ENCODE measurements at regions not wholly inside any gene's neighbourhood (a gene's known extent, or its start where the extent isn't known, plus 50 kb on each side); places are given as distances from the start of the nearest gene placed in this dataset.
"Not testable (repeated sequence)": the region's sequence is repeated elsewhere in the genome, so short reads cannot be mapped to it uniquely, and the experiment has no call there.

DNA sequence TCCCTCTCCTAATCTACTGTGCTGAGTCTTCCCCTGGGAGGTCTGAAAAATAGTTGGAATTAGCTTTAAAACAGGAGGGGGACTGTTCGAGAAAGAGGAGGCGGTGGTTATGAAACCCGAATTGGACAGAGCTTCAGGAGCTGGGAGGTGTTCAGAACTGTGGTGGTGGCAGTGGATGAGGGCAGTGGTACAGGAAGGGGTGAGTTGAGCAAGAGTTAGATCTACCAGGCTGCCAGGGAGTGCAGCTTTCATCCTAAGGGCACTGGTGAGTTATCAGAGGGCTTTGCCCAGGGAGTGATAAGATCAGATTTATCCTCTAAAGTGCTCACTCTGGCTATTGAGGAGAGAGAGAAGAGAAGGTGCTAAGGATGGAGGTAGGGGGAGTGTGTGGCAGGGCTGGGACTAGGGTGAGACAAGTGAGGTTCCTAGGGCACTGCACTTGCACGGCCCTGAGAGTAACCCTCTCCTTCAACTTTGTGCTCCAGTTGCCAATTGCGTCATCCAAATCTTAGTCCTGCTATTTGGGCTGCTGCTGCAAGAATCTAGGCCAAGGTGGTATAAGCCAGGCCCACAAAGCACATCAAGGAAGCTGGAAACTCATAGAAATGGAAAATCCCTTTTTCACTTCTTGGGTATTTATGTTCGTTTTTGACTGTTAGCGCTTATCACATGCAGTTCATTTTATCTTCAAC is 540.3 kb downstream of the XYLT1 start:
- Histone ChIP-seq H4K20me1 (ENCODE audit: control insufficient read depth, extremely low read depth, insufficient read depth, low read length) (no peaks in the 10 kb centered on the region), H3K27ac (ENCODE audit: insufficient read depth, low read length) (no peak overlapping the region), H3K4me1 (ENCODE audit: control insufficient read depth, extremely low read depth, insufficient read depth, low read length) (no peaks in the 10 kb centered on the region), H3K4me3 (replicated peaks in 1 of 4; ENCODE audit: control extremely low read depth in 1 of 4, insufficient read depth in 1 of 4, low read depth in 3 of 4, low read length in 4 of 4) (no peak overlapping the region), H3K9ac (ENCODE audit: insufficient read depth, low read length) (no peak overlapping the region), H3K27me3 (ENCODE audit: control insufficient read depth, insufficient read depth, low read length) (no peaks in the 10 kb centered on the region), H2AFZ (ENCODE audit: low read length) (no peak overlapping the region), H3K9me3 (ENCODE audit: control insufficient read depth, insufficient read depth, low read depth, low read length) (no peaks in the 10 kb centered on the region), H3K79me2 (ENCODE audit: control insufficient read depth, insufficient read depth, low read length) (no peaks in the 10 kb centered on the region), H3K4me2 (ENCODE audit: extremely low read depth, insufficient read depth, low read length) (no peak overlapping the region), H3K36me3 (ENCODE audit: control insufficient read depth, insufficient read depth, low read length) (no peaks in the 10 kb centered on the region)
- DNase-seq (ENCODE audit: low read depth in 2 of 2), result no peak
- no peak for TF ChIP-seq EZH2 (IDR thresholded peaks at IDR 0.05; ENCODE audit: low read length, missing control alignments)
- TF ChIP-seq, protein P1, sequence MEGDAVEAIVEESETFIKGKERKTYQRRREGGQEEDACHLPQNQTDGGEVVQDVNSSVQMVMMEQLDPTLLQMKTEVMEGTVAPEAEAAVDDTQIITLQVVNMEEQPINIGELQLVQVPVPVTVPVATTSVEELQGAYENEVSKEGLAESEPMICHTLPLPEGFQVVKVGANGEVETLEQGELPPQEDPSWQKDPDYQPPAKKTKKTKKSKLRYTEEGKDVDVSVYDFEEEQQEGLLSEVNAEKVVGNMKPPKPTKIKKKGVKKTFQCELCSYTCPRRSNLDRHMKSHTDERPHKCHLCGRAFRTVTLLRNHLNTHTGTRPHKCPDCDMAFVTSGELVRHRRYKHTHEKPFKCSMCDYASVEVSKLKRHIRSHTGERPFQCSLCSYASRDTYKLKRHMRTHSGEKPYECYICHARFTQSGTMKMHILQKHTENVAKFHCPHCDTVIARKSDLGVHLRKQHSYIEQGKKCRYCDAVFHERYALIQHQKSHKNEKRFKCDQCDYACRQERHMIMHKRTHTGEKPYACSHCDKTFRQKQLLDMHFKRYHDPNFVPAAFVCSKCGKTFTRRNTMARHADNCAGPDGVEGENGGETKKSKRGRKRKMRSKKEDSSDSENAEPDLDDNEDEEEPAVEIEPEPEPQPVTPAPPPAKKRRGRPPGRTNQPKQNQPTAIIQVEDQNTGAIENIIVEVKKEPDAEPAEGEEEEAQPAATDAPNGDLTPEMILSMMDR (conservative IDR thresholded peaks at IDR 0.05 in 1 of 2, IDR thresholded peaks at IDR 0.05 in 1 of 2; ENCODE audit: low read depth in 1 of 2, low read length in 2 of 2), result no peak

DNA sequence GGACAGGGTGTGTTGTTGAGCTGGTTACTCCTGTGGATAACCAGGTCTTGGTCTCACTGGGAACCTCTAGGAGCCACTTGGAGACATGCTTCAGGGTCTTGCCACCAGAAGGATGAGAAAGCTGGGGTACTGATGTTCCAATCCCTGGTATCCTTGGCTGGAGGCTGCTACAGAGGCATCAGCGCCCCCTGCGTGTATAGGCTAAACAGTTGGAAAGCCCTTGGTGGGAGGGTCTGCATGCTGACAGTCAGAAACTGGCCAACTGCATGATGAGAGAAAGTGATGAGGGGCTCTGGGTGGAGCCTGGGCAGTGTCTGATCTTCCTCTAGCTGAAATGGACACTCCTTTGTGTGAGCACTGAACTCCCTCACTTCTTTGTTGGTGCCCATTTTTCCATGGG is 536.9 kb downstream of the XYLT1 start:
- TF ChIP-seq EZH2 (IDR thresholded peaks at IDR 0.05; ENCODE audit: low read length, missing control alignments), result no peak
- TF ChIP-seq, protein P1 (conservative IDR thresholded peaks at IDR 0.05 in 1 of 2, IDR thresholded peaks at IDR 0.05 in 1 of 2; ENCODE audit: low read depth in 1 of 2, low read length in 2 of 2), result no peak
- no peak for DNase-seq (ENCODE audit: low read depth in 2 of 2)

DNA sequence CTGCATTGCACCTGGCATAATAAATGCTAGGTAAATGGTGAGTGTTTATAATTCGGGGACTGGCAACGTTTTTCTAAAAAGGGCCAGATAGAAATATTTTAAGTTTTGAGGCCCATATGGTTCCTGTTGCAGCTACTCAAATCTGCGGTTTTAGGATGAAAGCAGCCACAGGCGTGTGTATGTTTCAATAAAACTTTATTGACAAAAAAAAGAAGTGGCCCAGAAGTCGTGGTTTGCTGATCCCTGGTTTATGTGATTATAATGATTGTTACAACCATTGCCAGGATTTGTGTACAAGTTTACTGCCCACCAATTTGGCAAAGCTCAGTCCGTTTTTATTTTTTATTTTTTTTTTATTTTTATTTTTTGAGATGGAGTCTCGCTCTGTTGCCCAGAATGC is 536.1 kb downstream of the XYLT1 start:
- no peak overlapping the region for H2AFZ ChIP-seq (ENCODE audit: low read length)
- TF ChIP-seq, protein P1 (conservative IDR thresholded peaks at IDR 0.05 in 1 of 2, IDR thresholded peaks at IDR 0.05 in 1 of 2; ENCODE audit: low read depth in 1 of 2, low read length in 2 of 2), result no peak
- TF ChIP-seq EZH2 (IDR thresholded peaks at IDR 0.05; ENCODE audit: low read length, missing control alignments), result no peak

More for the DNA sequence above, 536.9 kb downstream of the XYLT1 start:
- Histone ChIP-seq H3K9me3 (ENCODE audit: control insufficient read depth, insufficient read depth, low read depth, low read length) (no peaks in the 10 kb centered on the region), H3K9ac (ENCODE audit: insufficient read depth, low read length) (no peak overlapping the region), H3K4me1 (ENCODE audit: control insufficient read depth, extremely low read depth, insufficient read depth, low read length) (no peaks in the 10 kb centered on the region), H3K27ac (ENCODE audit: insufficient read depth, low read length) (no peak overlapping the region), H3K27me3 (ENCODE audit: control insufficient read depth, insufficient read depth, low read length) (no peaks in the 10 kb centered on the region), H2AFZ (ENCODE audit: low read length) (no peak overlapping the region), H3K4me3 (replicated peaks in 1 of 4; ENCODE audit: control extremely low read depth in 1 of 4, insufficient read depth in 1 of 4, low read depth in 3 of 4, low read length in 4 of 4) (no peak overlapping the region), H4K20me1 (ENCODE audit: control insufficient read depth, extremely low read depth, insufficient read depth, low read length) (no peaks in the 10 kb centered on the region), H3K4me2 (ENCODE audit: extremely low read depth, insufficient read depth, low read length) (no peak overlapping the region), H3K36me3 (ENCODE audit: control insufficient read depth, insufficient read depth, low read length) (no peaks in the 10 kb centered on the region), H3K79me2 (ENCODE audit: control insufficient read depth, insufficient read depth, low read length) (no peaks in the 10 kb centered on the region)

DNA sequence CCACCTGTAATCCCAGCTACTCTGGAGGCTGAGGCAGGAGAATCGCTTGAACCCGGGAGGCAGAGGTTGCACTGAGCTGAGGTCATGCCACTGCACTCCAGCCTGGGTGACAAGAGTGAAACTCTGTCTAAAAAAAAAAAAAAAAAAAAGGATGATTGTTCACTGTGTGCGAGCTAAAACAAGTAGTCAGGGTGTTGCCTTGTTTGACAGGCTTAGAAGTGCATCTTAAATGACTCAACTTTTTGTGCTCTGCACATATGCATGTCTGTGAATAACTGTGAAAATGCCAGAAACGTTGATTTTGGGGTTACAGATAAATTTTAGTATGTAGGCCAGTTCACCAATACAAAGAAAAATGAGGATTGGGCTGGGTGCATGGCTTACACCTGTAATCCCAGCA is 534.9 kb downstream of the XYLT1 start:
- not testable (repeated sequence) for H3K36me3 ChIP-seq (ENCODE audit: control insufficient read depth, insufficient read depth, low read length); DNase-seq (ENCODE audit: low read depth in 2 of 2); H3K4me2 ChIP-seq (ENCODE audit: extremely low read depth, insufficient read depth, low read length); H2AFZ ChIP-seq (ENCODE audit: low read length); H3K9me3 ChIP-seq (ENCODE audit: control insufficient read depth, insufficient read depth, low read depth, low read length); H3K4me1 ChIP-seq (ENCODE audit: control insufficient read depth, extremely low read depth, insufficient read depth, low read length); H4K20me1 ChIP-seq (ENCODE audit: control insufficient read depth, extremely low read depth, insufficient read depth, low read length); H3K79me2 ChIP-seq (ENCODE audit: control insufficient read depth, insufficient read depth, low read length); H3K9ac ChIP-seq (ENCODE audit: insufficient read depth, low read length); H3K27me3 ChIP-seq (ENCODE audit: control insufficient read depth, insufficient read depth, low read length); H3K27ac ChIP-seq (ENCODE audit: insufficient read depth, low read length); H3K4me3 ChIP-seq (replicated peaks in 1 of 4; ENCODE audit: control extremely low read depth in 1 of 4, insufficient read depth in 1 of 4, low read depth in 3 of 4, low read length in 4 of 4)

More for the DNA sequence above, 536.1 kb downstream of the XYLT1 start:
- no peaks in the 10 kb centered on the region for H3K27me3 ChIP-seq (ENCODE audit: control insufficient read depth, insufficient read depth, low read length)
- H3K9me3 ChIP-seq (ENCODE audit: control insufficient read depth, insufficient read depth, low read depth, low read length), result no peaks in the 10 kb centered on the region
- H3K4me3 ChIP-seq (replicated peaks in 1 of 4; ENCODE audit: control extremely low read depth in 1 of 4, insufficient read depth in 1 of 4, low read depth in 3 of 4, low read length in 4 of 4), result no peak overlapping the region
- no peak overlapping the region for H3K9ac ChIP-seq (ENCODE audit: insufficient read depth, low read length)
- no peaks in the 10 kb centered on the region for H4K20me1 ChIP-seq (ENCODE audit: control insufficient read depth, extremely low read depth, insufficient read depth, low read length)
- DNase-seq (ENCODE audit: low read depth in 2 of 2), result no peak
- no peaks in the 10 kb centered on the region for H3K4me1 ChIP-seq (ENCODE audit: control insufficient read depth, extremely low read depth, insufficient read depth, low read length)
- no peaks in the 10 kb centered on the region for H3K36me3 ChIP-seq (ENCODE audit: control insufficient read depth, insufficient read depth, low read length)
- H3K4me2 ChIP-seq (ENCODE audit: extremely low read depth, insufficient read depth, low read length), result no peak overlapping the region
- no peaks in the 10 kb centered on the region for H3K79me2 ChIP-seq (ENCODE audit: control insufficient read depth, insufficient read depth, low read length)
- H3K27ac ChIP-seq (ENCODE audit: insufficient read depth, low read length), result no peak overlapping the region
